GM21529 (cell line): ENCODE measurements at regions not wholly inside any gene's neighbourhood (a gene's known extent, or its start where the extent isn't known, plus 50 kb on each side); places are given as distances from the start of the nearest gene placed in this dataset.
"Not testable (repeated sequence)": the region's sequence is repeated elsewhere in the genome, so short reads cannot be mapped to it uniquely, and the experiment has no call there.

ENCODE experiments used
- ATAC-seq: cut with Tn5 transposase; IDR thresholded peaks from one replicate; pipeline ENCODE4 v1.9.1; 2021; ENCODE audit not compliant: unreplicated experiment

- no peak for ATAC-seq
Observed at GRCh38 chr11:23903044-23903704, 593.7 kb upstream of the LUZP2 start.

GRCh38 chr11:23919455-23919854 is 577.4 kb upstream of the LUZP2 start:
- ATAC-seq: no peak

- no peak for ATAC-seq
Observed at GRCh38 chr11:23923357-23923756, 573.5 kb upstream of the LUZP2 start.

GRCh38 chr11:23924226-23924625 is 572.6 kb upstream of the LUZP2 start:
- no peak for ATAC-seq

DNA sequence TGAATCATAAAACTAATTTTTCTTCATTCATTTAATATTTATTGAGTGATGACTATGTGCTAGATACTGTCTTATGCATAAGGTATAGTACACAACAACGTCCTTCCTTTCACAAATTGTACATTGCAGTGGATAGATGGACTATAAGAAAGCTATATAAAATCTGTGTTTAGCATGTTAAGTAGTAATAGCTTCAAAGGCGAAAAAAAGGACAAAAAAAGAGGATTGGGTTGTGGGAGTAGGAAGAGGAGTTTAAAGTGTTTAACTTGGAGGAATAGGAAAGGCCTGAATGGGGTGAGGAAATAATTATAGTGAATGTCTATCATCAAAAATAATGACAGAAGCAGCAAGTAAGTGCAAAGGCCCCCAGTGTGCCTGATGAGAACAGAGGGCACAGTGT is 565.4 kb upstream of the LUZP2 start:
- ATAC-seq: no peak

DNA sequence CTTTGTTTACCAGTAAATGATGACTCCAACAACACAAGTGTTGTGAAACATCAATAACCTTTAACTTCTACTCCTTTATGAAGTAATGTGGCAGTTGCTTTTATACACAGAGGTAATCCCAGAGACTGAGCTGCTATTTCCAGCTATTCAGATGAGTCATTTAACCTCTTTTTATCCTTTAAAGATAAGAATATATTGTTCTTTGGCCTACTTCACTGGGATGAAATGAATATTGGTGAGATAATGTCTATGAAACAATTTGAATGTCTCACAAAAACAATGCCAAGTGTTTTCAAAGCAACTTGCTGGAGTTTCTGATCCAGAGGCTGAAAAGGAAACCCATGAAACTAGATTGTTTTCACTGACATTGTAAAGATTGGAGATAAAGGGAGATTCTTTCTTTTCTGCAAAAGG is 564.4 kb upstream of the LUZP2 start:
- no peak for ATAC-seq

- ATAC-seq: no peak
Observed at GRCh38 chr11:23933721-23934120, 563.1 kb upstream of the LUZP2 start.

GRCh38 chr11:23934671-23935270 is 562.1 kb upstream of the LUZP2 start:
- not testable (repeated sequence) for ATAC-seq

GRCh38 chr11:23942117-23942815 is 554.6 kb upstream of the LUZP2 start:
- not testable (repeated sequence) for ATAC-seq

DNA sequence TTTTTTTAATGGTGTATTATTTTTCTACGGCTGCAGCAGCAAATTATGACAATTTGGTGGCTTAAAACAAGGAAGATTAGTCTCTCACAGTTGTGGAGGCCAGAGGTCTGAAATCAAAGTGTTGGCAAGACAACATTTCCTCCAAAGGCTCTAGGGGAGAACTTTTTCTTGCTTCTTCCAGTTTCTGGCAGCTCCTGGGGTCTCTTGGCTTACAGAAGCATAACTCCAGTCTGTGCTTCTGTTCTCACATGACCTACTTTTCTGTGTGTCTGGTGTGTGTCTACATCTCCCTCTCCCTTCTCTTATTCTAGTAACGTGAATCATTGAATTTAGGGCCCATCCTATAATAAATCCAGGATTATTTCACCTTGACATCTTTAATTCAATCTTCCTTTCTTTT is 551.9 kb upstream of the LUZP2 start:
- ATAC-seq: no peak

DNA sequence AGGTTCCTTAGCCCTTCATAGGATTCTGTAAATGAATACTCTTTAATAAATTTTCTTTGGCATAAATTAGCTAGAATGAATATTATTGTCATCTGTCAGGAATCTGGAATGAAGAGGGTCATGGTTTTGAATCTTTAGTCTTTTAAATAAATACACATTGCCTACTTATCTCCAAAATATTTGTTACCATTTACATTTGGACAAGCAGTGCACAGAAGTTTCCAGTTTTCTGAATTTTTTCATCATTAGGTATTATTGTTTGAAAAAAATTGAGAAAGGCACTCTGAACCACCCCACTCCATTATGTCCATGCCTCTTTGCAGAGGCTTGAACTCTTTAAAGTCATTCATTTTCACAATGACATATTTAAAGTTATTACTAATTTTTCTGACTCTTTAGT is 549.0 kb upstream of the LUZP2 start:
- ATAC-seq: no peak

DNA sequence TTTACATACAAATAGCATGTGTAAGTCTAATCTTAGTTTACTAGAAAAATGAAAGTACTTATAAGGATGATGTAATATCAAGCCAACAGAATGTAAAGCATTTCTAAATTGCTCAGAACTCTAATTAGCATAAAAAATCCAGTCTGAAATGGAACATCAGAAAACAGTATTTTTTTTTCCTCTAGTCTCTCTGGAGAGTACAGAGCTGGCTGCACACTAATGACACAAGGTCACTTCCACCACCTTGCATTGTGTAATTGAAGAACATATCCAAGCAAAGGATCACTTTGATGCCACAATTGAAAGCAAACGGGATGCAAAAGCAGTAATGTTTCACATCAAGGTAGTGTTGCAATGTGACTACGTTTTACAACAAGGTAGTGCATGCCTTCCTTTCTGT is 548.0 kb upstream of the LUZP2 start:
- ATAC-seq: no peak

GRCh38 chr11:23953951-23954710 is 542.7 kb upstream of the LUZP2 start:
- ATAC-seq: no peak

GRCh38 chr11:23954730-23955129 is 542.1 kb upstream of the LUZP2 start:
- no peak for ATAC-seq

DNA sequence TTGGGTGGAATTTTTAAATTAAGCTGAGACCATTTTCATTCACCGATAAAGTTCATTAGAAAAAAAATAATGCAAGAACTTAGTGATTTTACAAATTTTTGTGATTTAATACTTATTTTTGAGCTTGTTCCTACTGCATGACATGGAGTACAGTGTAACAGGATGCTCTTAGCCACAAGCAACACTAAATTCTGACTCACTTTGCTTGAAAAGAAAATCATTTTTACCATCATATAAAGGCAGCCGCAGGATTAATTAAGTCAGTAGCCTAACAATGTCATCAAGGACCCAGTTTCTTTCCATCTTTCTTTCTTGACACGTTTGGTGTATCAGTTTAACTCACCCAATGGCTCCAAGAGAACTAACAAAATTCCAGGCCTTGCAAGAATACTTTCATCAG is 540.3 kb upstream of the LUZP2 start:
- no peak for ATAC-seq

GRCh38 chr11:23957314-23957713 is 539.5 kb upstream of the LUZP2 start:
- no peak for ATAC-seq

DNA sequence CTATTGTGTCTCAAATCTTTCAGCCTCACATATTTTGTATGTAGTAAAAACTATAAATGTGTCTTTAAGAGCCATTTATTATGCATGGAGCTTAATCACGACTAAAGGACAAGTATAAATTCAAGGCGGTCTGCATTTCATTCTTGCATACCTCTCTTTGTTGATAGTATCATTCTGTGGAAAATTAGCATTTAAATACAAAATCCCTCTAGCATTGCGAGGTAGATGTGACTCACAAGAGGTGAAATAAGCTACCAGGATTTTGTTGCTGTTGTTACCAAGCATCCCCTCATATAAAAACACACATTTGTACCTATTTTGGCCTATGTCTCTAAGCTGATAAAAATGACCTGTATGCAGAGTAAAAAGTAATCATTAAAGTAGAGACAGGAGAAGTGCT is 537.4 kb upstream of the LUZP2 start:
- no peak for ATAC-seq

- no peak for ATAC-seq
Observed at GRCh38 chr11:23961503-23962338, 535.1 kb upstream of the LUZP2 start.

GRCh38 chr11:23973244-23973643 is 523.6 kb upstream of the LUZP2 start:
- ATAC-seq: no peak

- ATAC-seq: no peak
Observed at GRCh38 chr11:23974051-23974450, 522.8 kb upstream of the LUZP2 start.

GRCh38 chr11:23974601-23975000 is 522.3 kb upstream of the LUZP2 start:
- ATAC-seq: no peak
